A673 (cell line): ENCODE measurements at regions not wholly inside any gene's neighbourhood (a gene's known extent, or its start where the extent isn't known, plus 50 kb on each side); places are given as distances from the start of the nearest gene placed in this dataset.

Experiments
- BruUV-seq: library from RNA; stranded (reverse); fragments of 400-500 nt; replicated peaks from 2 replicates; lab custom pipeline; 2021; lab: Mats Ljungman, UMichigan
- CTCF ChIA-PET: fragments of 300-600 bp; sonication (Branson Sonifier 250); formaldehyde crosslinking; loops from one replicate; lab custom pipeline; 2022; ENCODE audit warnings: antibody characterized with exemption; lab: Charles Lee
- POLR2A ChIA-PET: fragments of 300-600 bp; sonication (Branson Sonifier 250); formaldehyde crosslinking; loops from one replicate; lab custom pipeline; 2022; ENCODE audit warnings: antibody characterized with exemption; ENCODE audit not compliant: low non-redundant PET; lab: Charles Lee
- DNase-seq: peaks from one replicate; pipeline ENCODE4 v3.0.0-alpha.2; 2015; ENCODE audit warnings: low spot score
- H3K27ac ChIP-seq: fragments of 200-600 bp; sonication (generic); 2 replicates; pipeline ENCODE4 v1.5.1; 2016; ENCODE audit warnings: mixed run types, low read depth, mild to moderate bottlenecking, mixed read lengths, antibody characterized with exemption, low read length; ENCODE audit not compliant: poor library complexity, severe bottlenecking
- H3K27me3 ChIP-seq: fragments of 200-600 bp; sonication (generic); replicated peaks from 2 replicates; pipeline ENCODE4 v1.6.1; 2017; ENCODE audit warnings: mixed run types, low read depth, mild to moderate bottlenecking, mixed read lengths, antibody characterized with exemption, low read length; ENCODE audit not compliant: insufficient read depth, poor library complexity
- H3K36me3 ChIP-seq: fragments of 200-600 bp; sonication (generic); 2 replicates; pipeline ENCODE4 v1.6.1; 2016; ENCODE audit warnings: mixed run types, mild to moderate bottlenecking, mixed read lengths, antibody characterized with exemption, low read length; ENCODE audit not compliant: insufficient read depth, poor library complexity, severe bottlenecking
- H3K4me1 ChIP-seq: fragments of 200-600 bp; sonication (generic); 2 replicates; pipeline ENCODE4 v1.6.1; 2017; ENCODE audit warnings: mixed run types, mild to moderate bottlenecking, mixed read lengths, antibody characterized with exemption, low read length; ENCODE audit not compliant: insufficient read depth, poor library complexity, severe bottlenecking
- H3K4me3 ChIP-seq: fragments of 200-600 bp; sonication (generic); 2 replicates; pipeline ENCODE4 v1.5.1; 2016; ENCODE audit warnings: low read depth, mixed run types, mild to moderate bottlenecking, mixed read lengths, low read length; ENCODE audit not compliant: poor library complexity, severe bottlenecking
- H3K9me3 ChIP-seq: fragments of 200-600 bp; sonication (generic); 2 replicates; pipeline ENCODE4 v1.6.1; 2016; ENCODE audit warnings: mixed run types, low read depth, mild to moderate bottlenecking, mixed read lengths, antibody characterized with exemption, low read length; ENCODE audit not compliant: poor library complexity, severe bottlenecking
- EZH2 ChIP-seq: fragments of 200-600 bp; sonication (generic); IDR thresholded peaks from 2 replicates; pipeline ENCODE4 v1.6.1; 2017; ENCODE audit warnings: borderline replicate concordance, low read depth, mild to moderate bottlenecking, mixed read lengths, antibody characterized with exemption, low read length; ENCODE audit not compliant: poor library complexity, severe bottlenecking
- intact Hi-C: fragments of 100-400 bp; cut with micrococcal nuclease; formaldehyde crosslinking; loops from one replicate; pipeline ENCODE4 v1.10.0; 2022; ENCODE audit not compliant: unreplicated experiment
- TF ChIP-seq, protein P1 (sequence below): fragments of 300-800, 200-600 bp; sonication (generic); conservative IDR thresholded peaks from 2 replicates; pipeline ENCODE4 v1.5.1; 2017; ENCODE audit warnings: low read depth, mild to moderate bottlenecking, antibody characterized with exemption, low read length, moderate library complexity, mixed read lengths

DNA sequence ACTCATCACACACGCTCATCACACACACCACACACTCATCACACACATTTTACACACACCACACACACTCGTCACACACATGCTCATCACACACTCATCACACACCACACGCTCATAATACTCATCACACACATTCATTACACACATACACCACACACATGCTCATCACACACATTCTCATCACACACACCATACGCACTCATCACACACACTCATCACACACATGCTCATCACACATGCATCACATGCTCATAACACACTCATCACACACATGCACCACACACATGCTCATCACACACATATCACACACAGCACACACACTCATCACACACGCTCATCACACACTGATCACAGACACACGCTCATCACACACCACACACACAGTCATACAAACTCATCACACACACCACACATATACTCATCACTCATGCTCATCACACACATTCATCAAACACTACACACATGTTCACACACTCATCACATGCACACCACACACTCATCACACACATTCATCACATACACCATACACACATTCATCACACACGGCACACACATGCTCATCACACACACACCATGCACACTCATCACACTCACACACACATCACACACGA is 247.1 kb upstream of the SGCG start:
- Histone ChIP-seq H3K4me1 (no peaks in the 10 kb centered on the region), H3K9me3 (no peaks in the 10 kb centered on the region), H3K4me3 (no peak overlapping the region), H3K36me3 (no peaks in the 10 kb centered on the region), H3K27me3 (no peaks in the 10 kb centered on the region), H3K27ac (no peak overlapping the region)
- intact Hi-C loops, result no loop called here
- DNase-seq, result no peak
- no TSS peak for BruUV-seq
- ChIA-PET POLR2A (no interaction called here), CTCF (no interaction called here)
- TF ChIP-seq EZH2, result no peak
- TF ChIP-seq, protein P1, sequence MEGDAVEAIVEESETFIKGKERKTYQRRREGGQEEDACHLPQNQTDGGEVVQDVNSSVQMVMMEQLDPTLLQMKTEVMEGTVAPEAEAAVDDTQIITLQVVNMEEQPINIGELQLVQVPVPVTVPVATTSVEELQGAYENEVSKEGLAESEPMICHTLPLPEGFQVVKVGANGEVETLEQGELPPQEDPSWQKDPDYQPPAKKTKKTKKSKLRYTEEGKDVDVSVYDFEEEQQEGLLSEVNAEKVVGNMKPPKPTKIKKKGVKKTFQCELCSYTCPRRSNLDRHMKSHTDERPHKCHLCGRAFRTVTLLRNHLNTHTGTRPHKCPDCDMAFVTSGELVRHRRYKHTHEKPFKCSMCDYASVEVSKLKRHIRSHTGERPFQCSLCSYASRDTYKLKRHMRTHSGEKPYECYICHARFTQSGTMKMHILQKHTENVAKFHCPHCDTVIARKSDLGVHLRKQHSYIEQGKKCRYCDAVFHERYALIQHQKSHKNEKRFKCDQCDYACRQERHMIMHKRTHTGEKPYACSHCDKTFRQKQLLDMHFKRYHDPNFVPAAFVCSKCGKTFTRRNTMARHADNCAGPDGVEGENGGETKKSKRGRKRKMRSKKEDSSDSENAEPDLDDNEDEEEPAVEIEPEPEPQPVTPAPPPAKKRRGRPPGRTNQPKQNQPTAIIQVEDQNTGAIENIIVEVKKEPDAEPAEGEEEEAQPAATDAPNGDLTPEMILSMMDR, result no peak

DNA sequence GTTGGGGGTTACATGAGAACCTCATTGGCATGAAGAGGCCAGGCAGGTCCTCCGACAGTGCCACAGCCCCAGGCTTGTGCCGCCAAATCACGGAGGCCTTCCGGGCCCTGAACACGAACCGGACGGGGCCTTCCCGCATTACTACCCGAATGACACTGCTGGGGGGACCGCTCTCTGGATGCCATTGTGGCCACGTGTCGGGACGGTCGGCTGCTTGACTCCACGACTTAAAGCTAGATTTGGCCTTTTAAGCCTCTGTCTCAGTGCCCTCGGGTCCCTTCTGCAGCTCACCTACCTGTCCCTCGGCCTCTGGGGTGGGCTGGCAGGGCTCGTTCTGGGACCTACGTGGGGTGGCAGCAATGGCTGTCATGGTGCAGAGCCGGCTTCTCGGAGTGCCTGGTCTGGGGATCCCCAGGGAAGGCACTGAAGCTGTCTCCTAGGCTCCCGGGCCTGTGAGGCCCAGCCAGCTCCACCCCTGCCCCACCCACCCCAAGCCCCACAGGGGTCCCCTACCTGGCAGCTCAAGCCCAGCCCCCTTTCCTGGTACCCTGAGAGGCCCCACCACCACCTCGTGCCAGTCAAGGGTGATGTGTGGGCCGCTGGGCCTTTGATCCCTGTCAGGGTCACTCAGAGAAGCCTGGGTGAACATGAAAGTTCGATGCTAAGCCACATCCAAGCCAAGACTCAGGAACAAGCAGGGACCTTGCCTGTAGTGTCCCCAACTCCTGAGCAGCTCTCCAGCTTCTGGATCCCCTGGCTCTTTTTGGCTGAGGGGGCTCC is 245.8 kb upstream of the SGCG start:
- TF ChIP-seq EZH2, result no peak
- TF ChIP-seq, protein P1, result no peak
- no peaks in the 10 kb centered on the region for H3K27me3 ChIP-seq
- no peak for DNase-seq
- no peaks in the 10 kb centered on the region for H3K4me1 ChIP-seq
- BruUV-seq, result no TSS peak
- no peaks in the 10 kb centered on the region for H3K36me3 ChIP-seq
- intact Hi-C loops, result no loop called here
- H3K27ac ChIP-seq, result no peak overlapping the region
- H3K9me3 ChIP-seq, result no peaks in the 10 kb centered on the region
- CTCF ChIA-PET, result no interaction called here
- H3K4me3 ChIP-seq, result no peak overlapping the region
- POLR2A ChIA-PET, result no interaction called here

DNA sequence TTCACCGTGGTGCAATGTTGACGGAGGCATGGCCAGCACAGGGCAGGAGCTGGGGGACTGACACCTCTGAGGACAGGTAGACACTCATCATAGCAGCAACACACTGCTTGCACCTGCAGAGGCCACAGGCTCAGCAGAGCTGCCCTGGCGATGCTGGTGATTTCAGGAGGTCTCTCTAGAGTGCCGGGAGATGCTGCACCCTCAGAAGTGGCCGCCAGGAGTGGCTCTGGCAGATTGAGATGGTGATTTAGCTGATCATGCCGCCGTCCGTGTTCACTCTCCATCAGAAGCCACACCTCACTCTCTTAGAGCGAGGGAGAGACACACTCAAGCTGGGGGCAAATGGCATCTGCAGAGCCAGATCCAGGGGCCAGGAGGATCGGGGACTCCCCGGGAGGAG is 244.6 kb upstream of the SGCG start:
- CTCF ChIA-PET, result no interaction called here
- no peaks in the 10 kb centered on the region for H3K9me3 ChIP-seq
- no peaks in the 10 kb centered on the region for H3K36me3 ChIP-seq
- POLR2A ChIA-PET, result no interaction called here
- no peak for TF ChIP-seq EZH2
- TF ChIP-seq, protein P1, result no peak
- BruUV-seq, result no TSS peak
- no peak overlapping the region for H3K27ac ChIP-seq
- intact Hi-C loops, result no loop called here
- H3K4me1 ChIP-seq, result no peaks in the 10 kb centered on the region
- no peak for DNase-seq
- no peak overlapping the region for H3K4me3 ChIP-seq
- no peaks in the 10 kb centered on the region for H3K27me3 ChIP-seq
